ENCODE measurements at regions not wholly inside any gene's neighbourhood (a gene's known extent, or its start where the extent isn't known, plus 50 kb on each side); places are given as distances from the start of the nearest gene placed in this dataset.

GRCh38 chr2:19568809-19569208, 210.4 kb upstream of the OSR1 start:
- H3K9me3 ChIP-seq (ENCODE audit: control insufficient read depth, insufficient read depth, low read length), result no peaks in the 10 kb centered on the region
- TF ChIP-seq EZH2phosphoT487 (IDR thresholded peaks at IDR 0.05; ENCODE audit: borderline replicate concordance, low read length) (no peak), CTCF (IDR thresholded peaks at IDR 0.05; ENCODE audit: low read depth, low read length, poor library complexity, severe bottlenecking) (no peak)
- H3K4me2 ChIP-seq (ENCODE audit: low read length), result no peak overlapping the region
- no peaks in the 10 kb centered on the region for H3K9me2 ChIP-seq (replicated peaks; ENCODE audit: control insufficient read depth, low read length)
- H4K20me1 ChIP-seq (ENCODE audit: control insufficient read depth, insufficient read depth, low read depth, low read length), result no peaks in the 10 kb centered on the region
- H3K4me1 ChIP-seq (ENCODE audit: control insufficient read depth, low read length), result no peaks in the 10 kb centered on the region
- H3K79me2 ChIP-seq (ENCODE audit: control insufficient read depth, low read length), result no peaks in the 10 kb centered on the region
- H3K27me3 ChIP-seq (ENCODE audit: control insufficient read depth, low read length), result no peaks in the 10 kb centered on the region
- no peak overlapping the region for H3K4me3 ChIP-seq (ENCODE audit: low read length)
- no peaks in the 10 kb centered on the region for H3F3A ChIP-seq (ENCODE audit: control insufficient read depth, insufficient read depth)
- H3K36me3 ChIP-seq (ENCODE audit: control insufficient read depth, low read length), result no peaks in the 10 kb centered on the region
- no peak overlapping the region for H3K27ac ChIP-seq (ENCODE audit: low read depth, low read length)

GRCh38 chr2:19560785-19561184, 202.4 kb upstream of the OSR1 start:
- Histone ChIP-seq H3K27me3 (ENCODE audit: control insufficient read depth, low read length) (no peaks in the 10 kb centered on the region), H3F3A (ENCODE audit: control insufficient read depth, insufficient read depth) (no peaks in the 10 kb centered on the region), H3K4me1 (ENCODE audit: control insufficient read depth, low read length) (no peaks in the 10 kb centered on the region), H3K27ac (ENCODE audit: low read depth, low read length) (no peak overlapping the region), H3K9me3 (ENCODE audit: control insufficient read depth, insufficient read depth, low read length) (no peaks in the 10 kb centered on the region), H4K20me1 (ENCODE audit: control insufficient read depth, insufficient read depth, low read depth, low read length) (no peaks in the 10 kb centered on the region), H3K79me2 (ENCODE audit: control insufficient read depth, low read length) (no peaks in the 10 kb centered on the region), H3K4me3 (ENCODE audit: low read length) (no peak overlapping the region), H3K4me2 (ENCODE audit: low read length) (no peak overlapping the region), H3K9me2 (replicated peaks; ENCODE audit: control insufficient read depth, low read length) (no peaks in the 10 kb centered on the region), H3K36me3 (ENCODE audit: control insufficient read depth, low read length) (no peaks in the 10 kb centered on the region)
- TF ChIP-seq CTCF (IDR thresholded peaks at IDR 0.05; ENCODE audit: low read depth, low read length, poor library complexity, severe bottlenecking) (no peak), EZH2phosphoT487 (IDR thresholded peaks at IDR 0.05; ENCODE audit: borderline replicate concordance, low read length) (no peak)

GRCh38 chr2:19559596-19560240, 201.3 kb upstream of the OSR1 start:
- TF ChIP-seq CTCF (IDR thresholded peaks at IDR 0.05; ENCODE audit: low read depth, low read length, poor library complexity, severe bottlenecking) (no peak), EZH2phosphoT487 (IDR thresholded peaks at IDR 0.05; ENCODE audit: borderline replicate concordance, low read length) (no peak)
- no peaks in the 10 kb centered on the region for H3F3A ChIP-seq (ENCODE audit: control insufficient read depth, insufficient read depth)
- H3K9me3 ChIP-seq (ENCODE audit: control insufficient read depth, insufficient read depth, low read length), result no peaks in the 10 kb centered on the region
- no peak overlapping the region for H3K4me3 ChIP-seq (ENCODE audit: low read length)
- H3K4me1 ChIP-seq (ENCODE audit: control insufficient read depth, low read length), result no peaks in the 10 kb centered on the region
- no peak overlapping the region for H3K4me2 ChIP-seq (ENCODE audit: low read length)
- H3K27ac ChIP-seq (ENCODE audit: low read depth, low read length), result no peak overlapping the region
- H3K79me2 ChIP-seq (ENCODE audit: control insufficient read depth, low read length), result no peaks in the 10 kb centered on the region
- no peaks in the 10 kb centered on the region for H3K9me2 ChIP-seq (replicated peaks; ENCODE audit: control insufficient read depth, low read length)
- H4K20me1 ChIP-seq (ENCODE audit: control insufficient read depth, insufficient read depth, low read depth, low read length), result no peaks in the 10 kb centered on the region
- H3K36me3 ChIP-seq (ENCODE audit: control insufficient read depth, low read length), result no peaks in the 10 kb centered on the region
- H3K27me3 ChIP-seq (ENCODE audit: control insufficient read depth, low read length), result no peaks in the 10 kb centered on the region

All from DOHH2 (cell line).